Panc1 (cell line): ENCODE measurements at regions not wholly inside any gene's neighbourhood (a gene's known extent, or its start where the extent isn't known, plus 50 kb on each side); places are given as distances from the start of the nearest gene placed in this dataset.

Source experiments
- POLR2AphosphoS5 ChIP-seq: IDR thresholded peaks from 2 replicates; pipeline ENCODE4 v1.6.1; 2012; ENCODE audit warnings: mild to moderate bottlenecking, low read depth, low read length, moderate library complexity
- SIN3A ChIP-seq: IDR thresholded peaks from 2 replicates; pipeline ENCODE4 v1.6.1; 2012; ENCODE audit warnings: low read depth, mild to moderate bottlenecking, low read length, moderate library complexity, borderline replicate concordance; ENCODE audit not compliant: insufficient read depth
- TCF7L2 ChIP-seq: IDR thresholded peaks from 2 replicates; pipeline ENCODE4 v1.6.1; 2011; ENCODE audit warnings: mild to moderate bottlenecking, low read depth, low read length, inconsistent platforms
- TF ChIP-seq, protein P1 (sequence below): fragments of 450-650 bp; IDR thresholded peaks from 2 replicates; pipeline ENCODE4 v1.5.1; 2017; ENCODE audit warnings: mild to moderate bottlenecking
- TF ChIP-seq, protein P2 (sequence below), 2 experiments: IDR thresholded peaks; 2 replicates each; pipeline ENCODE4 v1.6.1; 2011 to 2012; ENCODE audit warnings: low read depth in 2 of 2, control low read depth in 1 of 2, low read length in 1 of 2, mild to moderate bottlenecking in 1 of 2, moderate library complexity in 1 of 2; ENCODE audit not compliant: insufficient read depth in 1 of 2

DNA sequence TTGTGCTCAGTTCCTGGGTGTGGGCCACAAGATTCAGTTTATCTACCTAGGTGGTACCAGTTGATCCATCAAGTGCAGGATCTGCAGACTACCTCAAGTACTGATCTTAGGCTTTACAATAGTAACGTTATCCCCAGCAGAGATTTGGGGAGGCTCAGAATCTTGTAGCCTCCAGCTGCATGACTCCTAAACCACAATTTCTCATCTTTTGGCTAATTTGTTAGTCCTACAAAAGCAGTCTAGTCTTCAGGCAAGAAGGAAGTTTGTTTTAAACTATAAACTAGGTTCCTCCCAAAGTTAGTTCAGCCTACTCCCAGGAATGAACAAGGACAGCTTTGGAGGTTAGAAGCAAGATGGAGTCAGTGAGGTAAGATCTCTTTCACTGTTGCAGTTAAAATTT is 213.5 kb upstream of the PIEZO2 start:
- TF ChIP-seq TCF7L2 (no peak), POLR2AphosphoS5 (no peak), SIN3A (no peak)
- TF ChIP-seq, protein P1, sequence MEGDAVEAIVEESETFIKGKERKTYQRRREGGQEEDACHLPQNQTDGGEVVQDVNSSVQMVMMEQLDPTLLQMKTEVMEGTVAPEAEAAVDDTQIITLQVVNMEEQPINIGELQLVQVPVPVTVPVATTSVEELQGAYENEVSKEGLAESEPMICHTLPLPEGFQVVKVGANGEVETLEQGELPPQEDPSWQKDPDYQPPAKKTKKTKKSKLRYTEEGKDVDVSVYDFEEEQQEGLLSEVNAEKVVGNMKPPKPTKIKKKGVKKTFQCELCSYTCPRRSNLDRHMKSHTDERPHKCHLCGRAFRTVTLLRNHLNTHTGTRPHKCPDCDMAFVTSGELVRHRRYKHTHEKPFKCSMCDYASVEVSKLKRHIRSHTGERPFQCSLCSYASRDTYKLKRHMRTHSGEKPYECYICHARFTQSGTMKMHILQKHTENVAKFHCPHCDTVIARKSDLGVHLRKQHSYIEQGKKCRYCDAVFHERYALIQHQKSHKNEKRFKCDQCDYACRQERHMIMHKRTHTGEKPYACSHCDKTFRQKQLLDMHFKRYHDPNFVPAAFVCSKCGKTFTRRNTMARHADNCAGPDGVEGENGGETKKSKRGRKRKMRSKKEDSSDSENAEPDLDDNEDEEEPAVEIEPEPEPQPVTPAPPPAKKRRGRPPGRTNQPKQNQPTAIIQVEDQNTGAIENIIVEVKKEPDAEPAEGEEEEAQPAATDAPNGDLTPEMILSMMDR: no peak
- TF ChIP-seq, protein P2, sequence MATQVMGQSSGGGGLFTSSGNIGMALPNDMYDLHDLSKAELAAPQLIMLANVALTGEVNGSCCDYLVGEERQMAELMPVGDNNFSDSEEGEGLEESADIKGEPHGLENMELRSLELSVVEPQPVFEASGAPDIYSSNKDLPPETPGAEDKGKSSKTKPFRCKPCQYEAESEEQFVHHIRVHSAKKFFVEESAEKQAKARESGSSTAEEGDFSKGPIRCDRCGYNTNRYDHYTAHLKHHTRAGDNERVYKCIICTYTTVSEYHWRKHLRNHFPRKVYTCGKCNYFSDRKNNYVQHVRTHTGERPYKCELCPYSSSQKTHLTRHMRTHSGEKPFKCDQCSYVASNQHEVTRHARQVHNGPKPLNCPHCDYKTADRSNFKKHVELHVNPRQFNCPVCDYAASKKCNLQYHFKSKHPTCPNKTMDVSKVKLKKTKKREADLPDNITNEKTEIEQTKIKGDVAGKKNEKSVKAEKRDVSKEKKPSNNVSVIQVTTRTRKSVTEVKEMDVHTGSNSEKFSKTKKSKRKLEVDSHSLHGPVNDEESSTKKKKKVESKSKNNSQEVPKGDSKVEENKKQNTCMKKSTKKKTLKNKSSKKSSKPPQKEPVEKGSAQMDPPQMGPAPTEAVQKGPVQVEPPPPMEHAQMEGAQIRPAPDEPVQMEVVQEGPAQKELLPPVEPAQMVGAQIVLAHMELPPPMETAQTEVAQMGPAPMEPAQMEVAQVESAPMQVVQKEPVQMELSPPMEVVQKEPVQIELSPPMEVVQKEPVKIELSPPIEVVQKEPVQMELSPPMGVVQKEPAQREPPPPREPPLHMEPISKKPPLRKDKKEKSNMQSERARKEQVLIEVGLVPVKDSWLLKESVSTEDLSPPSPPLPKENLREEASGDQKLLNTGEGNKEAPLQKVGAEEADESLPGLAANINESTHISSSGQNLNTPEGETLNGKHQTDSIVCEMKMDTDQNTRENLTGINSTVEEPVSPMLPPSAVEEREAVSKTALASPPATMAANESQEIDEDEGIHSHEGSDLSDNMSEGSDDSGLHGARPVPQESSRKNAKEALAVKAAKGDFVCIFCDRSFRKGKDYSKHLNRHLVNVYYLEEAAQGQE (IDR thresholded peaks at IDR 0.05; ENCODE audit: insufficient read depth in 1 of 2, low read depth in 2 of 2, low read length in 1 of 2): no peak
